ENCODE measurements at regions not wholly inside any gene's neighbourhood (a gene's known extent, or its start where the extent isn't known, plus 50 kb on each side); places are given as distances from the start of the nearest gene placed in this dataset.

DNA sequence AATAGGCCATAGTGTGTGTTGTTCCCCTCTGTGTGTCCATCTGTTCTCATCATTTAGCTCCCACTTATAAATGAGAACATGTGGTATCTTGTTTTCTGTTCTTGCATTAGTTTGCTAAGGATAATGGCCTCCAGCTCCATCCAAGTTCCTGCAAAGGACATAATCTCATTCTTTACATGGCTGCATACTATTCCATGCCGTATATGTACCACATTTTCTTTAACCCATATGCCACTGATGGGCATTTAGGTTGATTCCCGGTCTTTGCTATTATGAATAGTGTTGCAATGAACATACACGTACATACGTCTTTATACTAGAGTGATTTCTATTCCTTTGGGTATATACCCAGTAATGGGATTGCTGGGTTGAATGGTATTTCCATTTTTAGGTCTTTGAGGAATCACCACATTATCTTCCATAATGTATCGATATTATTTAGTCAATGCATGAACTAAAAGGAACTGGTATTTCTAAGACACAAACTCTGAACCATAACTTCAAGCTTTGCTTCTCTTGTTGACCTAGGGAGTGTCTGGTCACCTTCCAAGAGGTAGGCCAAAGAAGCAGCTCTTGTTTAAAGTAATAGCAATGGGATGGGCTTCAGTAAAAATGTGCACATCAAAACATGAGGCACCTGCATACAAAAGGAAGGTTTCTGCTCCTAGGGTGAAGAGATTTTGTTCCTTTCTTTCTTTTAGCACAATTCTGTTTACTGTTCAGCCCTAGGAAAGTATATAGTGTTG lies 343.0 kb upstream of the ARID1B start:
- no peaks in the 10 kb centered on the region for H3K27me3 ChIP-seq
- no peak for DNase-seq
- H3K27ac ChIP-seq = no peak overlapping the region
- H3K36me3 ChIP-seq (replicated peaks in 1 of 2; ENCODE audit: insufficient read depth in 1 of 2, low read depth in 2 of 2) = no peaks in the 10 kb centered on the region
- H3K9me3 ChIP-seq = no peaks in the 10 kb centered on the region
- no peak for TF ChIP-seq POLR2A (IDR thresholded peaks at IDR 0.05)
- TF ChIP-seq, protein P1, sequence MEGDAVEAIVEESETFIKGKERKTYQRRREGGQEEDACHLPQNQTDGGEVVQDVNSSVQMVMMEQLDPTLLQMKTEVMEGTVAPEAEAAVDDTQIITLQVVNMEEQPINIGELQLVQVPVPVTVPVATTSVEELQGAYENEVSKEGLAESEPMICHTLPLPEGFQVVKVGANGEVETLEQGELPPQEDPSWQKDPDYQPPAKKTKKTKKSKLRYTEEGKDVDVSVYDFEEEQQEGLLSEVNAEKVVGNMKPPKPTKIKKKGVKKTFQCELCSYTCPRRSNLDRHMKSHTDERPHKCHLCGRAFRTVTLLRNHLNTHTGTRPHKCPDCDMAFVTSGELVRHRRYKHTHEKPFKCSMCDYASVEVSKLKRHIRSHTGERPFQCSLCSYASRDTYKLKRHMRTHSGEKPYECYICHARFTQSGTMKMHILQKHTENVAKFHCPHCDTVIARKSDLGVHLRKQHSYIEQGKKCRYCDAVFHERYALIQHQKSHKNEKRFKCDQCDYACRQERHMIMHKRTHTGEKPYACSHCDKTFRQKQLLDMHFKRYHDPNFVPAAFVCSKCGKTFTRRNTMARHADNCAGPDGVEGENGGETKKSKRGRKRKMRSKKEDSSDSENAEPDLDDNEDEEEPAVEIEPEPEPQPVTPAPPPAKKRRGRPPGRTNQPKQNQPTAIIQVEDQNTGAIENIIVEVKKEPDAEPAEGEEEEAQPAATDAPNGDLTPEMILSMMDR (IDR thresholded peaks at IDR 0.05) = no peak
- intact Hi-C loops (cut with DNase I) = no loop called here
- 88% methylated on average over 5 of the region's 5 CpGs for WGBS, 2 donors
- no peak for ATAC-seq
- no peak overlapping the region for H3K4me3 ChIP-seq
- H3K4me1 ChIP-seq = peaks cover 10% of the 10 kb centered on the region

DNA sequence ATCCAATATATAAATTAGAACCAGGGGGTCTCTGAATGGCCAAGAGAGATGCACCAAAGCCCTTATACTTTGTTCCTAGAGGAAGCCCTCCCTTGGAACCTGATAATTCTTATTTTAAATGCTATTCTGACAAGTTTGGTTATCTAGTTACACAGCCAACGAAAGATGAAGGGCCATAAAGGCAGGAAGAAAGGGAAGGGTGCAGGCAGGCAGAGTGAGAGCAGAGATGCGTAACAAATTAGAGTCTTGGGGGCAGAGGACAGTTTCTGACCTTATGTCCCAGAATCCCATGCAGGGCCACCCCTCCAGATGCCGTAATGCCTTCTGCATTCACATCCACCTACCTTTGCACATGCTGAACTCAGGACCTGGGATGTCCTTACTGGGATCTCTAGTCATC lies 344.6 kb upstream of the ARID1B start:
- WGBS, 2 donors = 58 to 87% methylated on average over 3 of the region's 3 CpGs
- TF ChIP-seq, protein P1 (IDR thresholded peaks at IDR 0.05) = no peak
- TF ChIP-seq POLR2A (IDR thresholded peaks at IDR 0.05) = no peak
- DNase-seq = no peak

DNA sequence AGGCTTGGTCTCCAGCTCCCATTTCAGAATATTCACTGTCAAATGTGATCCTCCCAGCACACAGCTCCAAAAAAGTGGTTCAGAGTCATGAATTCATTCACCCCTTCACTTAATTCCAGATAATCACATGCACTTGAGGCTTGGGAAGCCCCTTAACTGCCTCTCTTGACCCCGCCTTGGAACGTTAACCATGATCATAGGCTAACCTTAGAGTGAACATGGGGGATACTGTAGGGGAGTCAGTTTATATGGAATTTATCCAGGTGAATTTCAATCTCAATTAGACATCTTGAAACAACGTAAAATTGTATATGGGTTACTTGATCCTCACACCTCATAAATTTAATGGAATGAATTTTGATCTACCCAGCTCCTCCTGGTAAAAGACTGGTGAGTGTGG lies 346.8 kb upstream of the ARID1B start:
- no peak overlapping the region for H3K27ac ChIP-seq
- H3K4me3 ChIP-seq = no peak overlapping the region
- no peaks in the 10 kb centered on the region for H3K27me3 ChIP-seq
- intact Hi-C loops (cut with DNase I) = no loop called here
- H3K4me1 ChIP-seq = no peaks in the 10 kb centered on the region
- TF ChIP-seq POLR2A (IDR thresholded peaks at IDR 0.05) = no peak
- TF ChIP-seq, protein P1 (IDR thresholded peaks at IDR 0.05) = no peak
- no peaks in the 10 kb centered on the region for H3K36me3 ChIP-seq (replicated peaks in 1 of 2; ENCODE audit: insufficient read depth in 1 of 2, low read depth in 2 of 2)
- H3K9me3 ChIP-seq = no peaks in the 10 kb centered on the region
- 50 to 76% methylated on average over 3 of the region's 3 CpGs for WGBS, 2 donors
- no peak for DNase-seq
- no peak for ATAC-seq

More for the DNA sequence above, 344.6 kb upstream of the ARID1B start:
- no peak for ATAC-seq
- Histone ChIP-seq H3K27me3 (no peaks in the 10 kb centered on the region), H3K9me3 (no peaks in the 10 kb centered on the region), H3K27ac (no peak overlapping the region), H3K4me1 (peaks cover 6% of the 10 kb centered on the region), H3K4me3 (no peak overlapping the region), H3K36me3 (replicated peaks in 1 of 2; ENCODE audit: insufficient read depth in 1 of 2, low read depth in 2 of 2) (no peaks in the 10 kb centered on the region)
- intact Hi-C loops (cut with DNase I) = no loop called here

DNA sequence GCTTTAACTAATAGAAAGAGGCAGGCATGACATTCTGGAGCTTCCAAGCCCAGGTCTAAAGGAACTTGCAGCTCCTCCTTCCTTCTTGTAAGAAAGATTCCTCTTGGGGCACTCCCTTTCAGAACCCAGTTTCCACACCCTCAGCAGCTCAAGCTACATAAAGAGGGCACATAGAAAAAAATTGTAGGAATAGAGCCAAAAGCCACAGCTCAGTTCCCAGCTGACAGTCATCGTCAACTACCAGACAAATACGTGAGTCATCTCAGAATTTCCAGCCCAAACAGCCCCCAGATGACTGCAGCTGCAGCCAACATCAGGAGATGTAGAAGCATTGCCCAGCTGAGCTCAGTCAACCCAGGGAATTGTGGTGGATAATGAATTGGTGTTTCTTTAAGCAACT lies 349.8 kb upstream of the ARID1B start:
- no peak overlapping the region for H3K27ac ChIP-seq
- intact Hi-C loops (cut with DNase I) = loop anchor here (5.0 kb wide), 1 partner anchor 125 kb away; no protein-coding TSS in a partner anchor
- no peaks in the 10 kb centered on the region for H3K4me1 ChIP-seq
- no peaks in the 10 kb centered on the region for H3K27me3 ChIP-seq
- no peaks in the 10 kb centered on the region for H3K9me3 ChIP-seq
- DNase-seq (peak in 1 of 4 donors; percentile 16), ATAC-seq (peak; percentile 30)
- WGBS, 2 donors = 22 to 50% methylated on average over 2 of the region's 2 CpGs
- no peaks in the 10 kb centered on the region for H3K36me3 ChIP-seq (replicated peaks in 1 of 2; ENCODE audit: insufficient read depth in 1 of 2, low read depth in 2 of 2)
- no peak for TF ChIP-seq POLR2A (IDR thresholded peaks at IDR 0.05)
- TF ChIP-seq, protein P1 (IDR thresholded peaks at IDR 0.05) = no peak
- no peak overlapping the region for H3K4me3 ChIP-seq

Data from body of pancreas (tissue), 4 donors.